DND-41 (cell line): ENCODE measurements at regions not wholly inside any gene's neighbourhood (a gene's known extent, or its start where the extent isn't known, plus 50 kb on each side); places are given as distances from the start of the nearest gene placed in this dataset.

ENCODE experiments used
- ATAC-seq: fragments of 200-7000 bp; cut with Tn5 transposase; 3 replicates; pipeline ENCODE4 v1.9.1; 2021; ENCODE audit warnings: low read depth; ENCODE audit not compliant: insufficient read depth
- DNase-seq: peaks from one replicate; pipeline ENCODE4 v3.0.0-alpha.2; 2020
- H2AFZ ChIP-seq: 2 replicates; pipeline ENCODE4 v1.6.0; 2012; ENCODE audit warnings: low read depth, low read length
- H3K27ac ChIP-seq: 2 replicates; pipeline ENCODE4 v1.5.1; 2012; ENCODE audit warnings: low read length, inconsistent platforms
- H3K27me3 ChIP-seq: fragments of 200-600 bp; sonication (generic); 2 replicates; pipeline ENCODE4 v1.6.0; 2012; ENCODE audit warnings: low read length, mild to moderate bottlenecking, inconsistent platforms; ENCODE audit not compliant: insufficient read depth, poor library complexity
- H3K36me3 ChIP-seq: 2 replicates; pipeline ENCODE4 v1.5.1; 2012; ENCODE audit warnings: low read length, inconsistent platforms; ENCODE audit not compliant: insufficient read depth
- H3K4me1 ChIP-seq: 2 replicates; pipeline ENCODE4 v1.5.1; 2012; ENCODE audit warnings: mild to moderate bottlenecking, low read length; ENCODE audit not compliant: insufficient read depth
- H3K4me2 ChIP-seq: 2 replicates; pipeline ENCODE4 v1.6.0; 2012; ENCODE audit warnings: mild to moderate bottlenecking, moderate library complexity, low read length, inconsistent platforms; ENCODE audit not compliant: insufficient read depth
- H3K4me3 ChIP-seq, 2 experiments: fragments of 200-600 bp in 1 of 2; shearing (Covaris generic) in 1 of 2; 2 replicates each; pipeline ENCODE4 v1.5.1; 2012 to 2016; ENCODE audit warnings: inconsistent platforms in 2 of 2, low read length in 2 of 2, mild to moderate bottlenecking in 2 of 2, low read depth in 1 of 2, moderate library complexity in 1 of 2
- H3K79me2 ChIP-seq: 2 replicates; pipeline ENCODE4 v1.6.0; 2012; ENCODE audit warnings: low read length, inconsistent platforms; ENCODE audit not compliant: insufficient read depth
- H3K9ac ChIP-seq: 2 replicates; pipeline ENCODE4 v1.6.0; 2012; ENCODE audit warnings: low read depth, mild to moderate bottlenecking, inconsistent platforms, low read length, moderate library complexity
- H3K9me3 ChIP-seq: 2 replicates; pipeline ENCODE4 v1.5.1; 2012; ENCODE audit warnings: low read length, moderate library complexity, mild to moderate bottlenecking, inconsistent platforms; ENCODE audit not compliant: insufficient read depth, severe bottlenecking
- H4K20me1 ChIP-seq: 2 replicates; pipeline ENCODE4 v1.6.0; 2012; ENCODE audit warnings: low read length; ENCODE audit not compliant: insufficient read depth
- CTCF ChIP-seq: IDR thresholded peaks from 2 replicates; pipeline ENCODE4 v1.5.1; 2012; ENCODE audit warnings: borderline replicate concordance, low read length, moderate library complexity, mild to moderate bottlenecking; ENCODE audit not compliant: poor library complexity, severe bottlenecking; ENCODE audit errors: extremely low read depth
- EZH2 ChIP-seq: IDR thresholded peaks from 3 replicates; pipeline ENCODE4 v1.6.1; 2012; ENCODE audit warnings: borderline replicate concordance, low read depth, mild to moderate bottlenecking, moderate library complexity, low read length, inconsistent platforms; ENCODE audit not compliant: severe bottlenecking

- Histone ChIP-seq H2AFZ (no peak overlapping the region), H3K27ac (no peak overlapping the region), H3K4me1 (no peaks in the 10 kb centered on the region), H4K20me1 (no peaks in the 10 kb centered on the region), H3K4me3 (no peak overlapping the region), H3K36me3 (no peaks in the 10 kb centered on the region), H3K4me2 (no peak overlapping the region), H3K9ac (no peak overlapping the region), H3K9me3 (no peaks in the 10 kb centered on the region), H3K79me2 (no peaks in the 10 kb centered on the region), H3K27me3 (no peaks in the 10 kb centered on the region)
- no peak for ATAC-seq
- TF ChIP-seq CTCF = no peak
- no peak for TF ChIP-seq EZH2
- no peak for DNase-seq
Measured at GRCh38 chr4:20095805-20096541, 155.7 kb upstream of the SLIT2 start.

- H4K20me1 ChIP-seq = no peaks in the 10 kb centered on the region
- no peak overlapping the region for H2AFZ ChIP-seq
- ATAC-seq = no peak
- H3K9me3 ChIP-seq = no peaks in the 10 kb centered on the region
- no peak overlapping the region for H3K4me2 ChIP-seq
- H3K4me3 ChIP-seq = no peak overlapping the region
- H3K27ac ChIP-seq = no peak overlapping the region
- DNase-seq = no peak
- H3K79me2 ChIP-seq = no peaks in the 10 kb centered on the region
- H3K9ac ChIP-seq = no peak overlapping the region
- H3K36me3 ChIP-seq = no peaks in the 10 kb centered on the region
- no peaks in the 10 kb centered on the region for H3K4me1 ChIP-seq
- no peaks in the 10 kb centered on the region for H3K27me3 ChIP-seq
- TF ChIP-seq CTCF (no peak), EZH2 (no peak)
Measured at GRCh38 chr4:20091781-20092180, 159.9 kb upstream of the SLIT2 start.

GRCh38 chr4:20087522-20087911, 164.2 kb upstream of the SLIT2 start:
- DNase-seq (no peak), ATAC-seq (no peak)
- Histone ChIP-seq H3K4me2 (no peak overlapping the region), H3K36me3 (no peaks in the 10 kb centered on the region), H3K27ac (no peak overlapping the region), H3K4me3 (no peak overlapping the region), H3K9me3 (no peaks in the 10 kb centered on the region), H2AFZ (no peak overlapping the region), H4K20me1 (no peaks in the 10 kb centered on the region), H3K9ac (no peak overlapping the region), H3K4me1 (no peaks in the 10 kb centered on the region), H3K79me2 (no peaks in the 10 kb centered on the region), H3K27me3 (no peaks in the 10 kb centered on the region)
- TF ChIP-seq EZH2 (no peak), CTCF (no peak)
